HG03469 (cell line): ENCODE measurements at regions not wholly inside any gene's neighbourhood (a gene's known extent, or its start where the extent isn't known, plus 50 kb on each side); places are given as distances from the start of the nearest gene placed in this dataset.

Source experiments
- ATAC-seq: cut with Tn5 transposase; IDR thresholded peaks from one replicate; pipeline ENCODE4 v1.9.1; 2021; ENCODE audit warnings: mild to moderate bottlenecking, moderate library complexity, moderate number of reproducible peaks; ENCODE audit not compliant: unreplicated experiment

GRCh38 chr1:37308031-37308960 lies 166.1 kb upstream of the ZC3H12A start:
- no peak for ATAC-seq

GRCh38 chr1:37309574-37309973 lies 164.8 kb upstream of the ZC3H12A start:
- ATAC-seq = no peak

- no peak for ATAC-seq
These were observed 164.3 kb upstream of the ZC3H12A start for GRCh38 chr1:37310064-37310463.

GRCh38 chr1:37315371-37315846 lies 159.0 kb upstream of the ZC3H12A start:
- ATAC-seq = no peak

GRCh38 chr1:37317870-37318467 lies 156.4 kb upstream of the ZC3H12A start:
- ATAC-seq = no peak

- no peak for ATAC-seq
These were observed 155.9 kb upstream of the ZC3H12A start for GRCh38 chr1:37318490-37318889.

GRCh38 chr1:37319284-37319683 lies 155.1 kb upstream of the ZC3H12A start:
- ATAC-seq = no peak

GRCh38 chr1:37323486-37324377 lies 150.6 kb upstream of the ZC3H12A start:
- no peak for ATAC-seq

- no peak for ATAC-seq
These were observed 149.4 kb upstream of the ZC3H12A start for GRCh38 chr1:37325010-37325409.

- no peak for ATAC-seq
These were observed 148.6 kb upstream of the ZC3H12A start for GRCh38 chr1:37325509-37326437.

- no peak for ATAC-seq
These were observed 142.3 kb upstream of the ZC3H12A start for GRCh38 chr1:37332126-37332525.

- ATAC-seq = no peak
These were observed 135.7 kb upstream of the ZC3H12A start for GRCh38 chr1:37338658-37339057.

- no peak for ATAC-seq
These were observed 131.6 kb upstream of the ZC3H12A start for GRCh38 chr1:37342736-37343135.

- no peak for ATAC-seq
These were observed 127.2 kb upstream of the ZC3H12A start for GRCh38 chr1:37347104-37347649.

GRCh38 chr1:37353871-37354270 lies 120.5 kb upstream of the ZC3H12A start:
- ATAC-seq = no peak

- ATAC-seq = no peak
These were observed 119.3 kb upstream of the ZC3H12A start for GRCh38 chr1:37354876-37355650.

GRCh38 chr1:37358992-37359391 lies 115.4 kb upstream of the ZC3H12A start:
- ATAC-seq = no peak

GRCh38 chr1:37360011-37360410 lies 114.4 kb upstream of the ZC3H12A start:
- ATAC-seq = no peak
